Colonic mucosa (tissue), 4 donors: ENCODE measurements at regions not wholly inside any gene's neighbourhood (a gene's known extent, or its start where the extent isn't known, plus 50 kb on each side); places are given as distances from the start of the nearest gene placed in this dataset.
"Not testable (repeated sequence)": the region's sequence is repeated elsewhere in the genome, so short reads cannot be mapped to it uniquely, and the experiment has no call there.

Source experiments
- DNase-seq: peaks from one replicate; pipeline ENCODE4 v3.0.0-alpha.2; 2020
- H3K27ac ChIP-seq: fragments of 200-600 bp; one replicate; pipeline ENCODE4 v1.8.0; 2021
- H3K27me3 ChIP-seq: fragments of 200-600 bp; one replicate; pipeline ENCODE4 v1.8.0; 2021
- H3K36me3 ChIP-seq: fragments of 200-600 bp; one replicate; pipeline ENCODE4 v1.8.0; 2021
- H3K4me1 ChIP-seq: fragments of 200-600 bp; one replicate; pipeline ENCODE4 v1.8.0; 2021; ENCODE audit warnings: mild to moderate bottlenecking
- H3K4me3 ChIP-seq: fragments of 200-600 bp; one replicate; pipeline ENCODE4 v1.8.0; 2021
- H3K9ac ChIP-seq, 2 donors: one replicate each; pipeline ENCODE4 v1.7.0; 2013; ENCODE audit warnings: control low read depth in 2 of 2, low read depth in 2 of 2, low read length in 2 of 2
- H3K9me3 ChIP-seq: fragments of 200-600 bp; one replicate; pipeline ENCODE4 v1.8.0; 2021
- intact Hi-C: fragments of 100-400 bp; cut with DNase I; formaldehyde crosslinking; loops from one replicate; pipeline ENCODE4 v1.14.1; 2022
- TF ChIP-seq, protein P1 (sequence below): fragments of 200-600 bp; IDR thresholded peaks from one replicate; pipeline ENCODE4 v1.8.0; 2022; ENCODE audit warnings: antibody characterized with exemption, mild to moderate bottlenecking
- donor health status: healthy.
- donor health status: DM: no; HTN: no; CAD: no.
- donor health status: DM: no; HTN: no; CAD: no.

DNA sequence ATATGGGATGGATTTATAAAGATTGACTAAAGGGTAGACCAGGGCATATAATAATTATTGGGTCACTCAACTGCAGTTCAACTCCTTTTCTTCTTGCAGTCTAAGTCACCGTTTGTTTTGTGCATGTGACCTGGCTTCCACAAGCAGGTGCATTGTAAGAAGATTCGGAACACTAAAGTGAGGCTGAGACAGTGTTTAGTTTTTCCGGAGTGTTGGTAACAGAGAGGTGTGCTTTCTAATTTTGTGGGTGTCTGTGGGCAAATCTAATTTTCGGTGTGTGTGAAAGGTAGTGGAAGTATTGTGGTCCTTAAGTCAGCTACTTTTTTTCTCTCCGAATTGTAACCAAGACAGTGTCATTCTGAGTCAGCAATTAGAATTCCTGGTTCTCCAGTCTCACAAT is 184.5 kb downstream of the CDH19 start:
- H3K4me3 ChIP-seq: no peak overlapping the region

GRCh38 chr18:66410692-66411091 is 193.2 kb downstream of the CDH19 start:
- TF ChIP-seq, protein P1, sequence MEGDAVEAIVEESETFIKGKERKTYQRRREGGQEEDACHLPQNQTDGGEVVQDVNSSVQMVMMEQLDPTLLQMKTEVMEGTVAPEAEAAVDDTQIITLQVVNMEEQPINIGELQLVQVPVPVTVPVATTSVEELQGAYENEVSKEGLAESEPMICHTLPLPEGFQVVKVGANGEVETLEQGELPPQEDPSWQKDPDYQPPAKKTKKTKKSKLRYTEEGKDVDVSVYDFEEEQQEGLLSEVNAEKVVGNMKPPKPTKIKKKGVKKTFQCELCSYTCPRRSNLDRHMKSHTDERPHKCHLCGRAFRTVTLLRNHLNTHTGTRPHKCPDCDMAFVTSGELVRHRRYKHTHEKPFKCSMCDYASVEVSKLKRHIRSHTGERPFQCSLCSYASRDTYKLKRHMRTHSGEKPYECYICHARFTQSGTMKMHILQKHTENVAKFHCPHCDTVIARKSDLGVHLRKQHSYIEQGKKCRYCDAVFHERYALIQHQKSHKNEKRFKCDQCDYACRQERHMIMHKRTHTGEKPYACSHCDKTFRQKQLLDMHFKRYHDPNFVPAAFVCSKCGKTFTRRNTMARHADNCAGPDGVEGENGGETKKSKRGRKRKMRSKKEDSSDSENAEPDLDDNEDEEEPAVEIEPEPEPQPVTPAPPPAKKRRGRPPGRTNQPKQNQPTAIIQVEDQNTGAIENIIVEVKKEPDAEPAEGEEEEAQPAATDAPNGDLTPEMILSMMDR: no peak
- H3K27ac ChIP-seq: no peak overlapping the region
- no peaks in the 10 kb centered on the region for H3K9me3 ChIP-seq
- no peaks in the 10 kb centered on the region for H3K36me3 ChIP-seq
- H3K27me3 ChIP-seq: no peaks in the 10 kb centered on the region
- no peak overlapping the region for H3K9ac ChIP-seq
- H3K4me3 ChIP-seq: no peak overlapping the region
- no peak for DNase-seq
- intact Hi-C loops: no loop called here
- no peaks in the 10 kb centered on the region for H3K4me1 ChIP-seq

More for the DNA sequence above, 184.5 kb downstream of the CDH19 start:
- no peak for DNase-seq
- H3K4me1 ChIP-seq: no peaks in the 10 kb centered on the region
- H3K27me3 ChIP-seq: no peaks in the 10 kb centered on the region
- TF ChIP-seq, protein P1: no peak
- intact Hi-C loops: no loop called here
- no peaks in the 10 kb centered on the region for H3K9me3 ChIP-seq
- H3K27ac ChIP-seq: no peak overlapping the region
- no peak overlapping the region for H3K9ac ChIP-seq
- H3K36me3 ChIP-seq: no peaks in the 10 kb centered on the region

DNA sequence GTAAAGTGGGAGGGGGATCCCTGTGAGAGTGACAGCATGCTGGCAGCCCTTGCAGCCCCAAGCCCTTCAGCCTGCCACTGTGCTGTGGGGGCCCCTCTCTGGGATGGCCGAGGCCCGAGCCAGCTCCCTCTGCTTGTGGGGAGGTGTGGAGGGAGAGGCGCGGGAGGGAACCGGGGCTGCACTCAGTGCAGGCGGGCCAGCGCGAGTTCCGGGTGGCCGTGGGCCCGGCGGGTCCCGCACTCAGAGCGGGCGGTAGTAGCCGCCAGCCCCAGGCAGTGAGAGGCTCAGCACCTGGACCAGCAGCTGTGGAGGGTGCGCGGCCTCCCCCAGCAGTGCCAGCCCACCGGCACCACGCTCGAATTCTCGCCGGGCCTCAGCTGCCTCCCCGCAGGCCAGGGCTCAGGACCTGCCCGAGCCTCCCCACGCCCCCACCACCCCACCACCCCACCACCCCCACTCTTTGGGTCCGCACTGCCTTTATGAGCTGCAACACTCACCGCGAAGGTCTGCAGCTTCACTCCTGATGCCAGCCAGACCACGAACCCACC is 208.1 kb downstream of the CDH19 start:
- no peak overlapping the region for H3K27ac ChIP-seq
- no peak for DNase-seq
- H3K9ac ChIP-seq: no peak overlapping the region
- no peaks in the 10 kb centered on the region for H3K27me3 ChIP-seq
- no peaks in the 10 kb centered on the region for H3K9me3 ChIP-seq
- TF ChIP-seq, protein P1: no peak
- intact Hi-C loops: no loop called here
- H3K4me3 ChIP-seq: no peak overlapping the region
- no peaks in the 10 kb centered on the region for H3K4me1 ChIP-seq
- H3K36me3 ChIP-seq: no peaks in the 10 kb centered on the region

DNA sequence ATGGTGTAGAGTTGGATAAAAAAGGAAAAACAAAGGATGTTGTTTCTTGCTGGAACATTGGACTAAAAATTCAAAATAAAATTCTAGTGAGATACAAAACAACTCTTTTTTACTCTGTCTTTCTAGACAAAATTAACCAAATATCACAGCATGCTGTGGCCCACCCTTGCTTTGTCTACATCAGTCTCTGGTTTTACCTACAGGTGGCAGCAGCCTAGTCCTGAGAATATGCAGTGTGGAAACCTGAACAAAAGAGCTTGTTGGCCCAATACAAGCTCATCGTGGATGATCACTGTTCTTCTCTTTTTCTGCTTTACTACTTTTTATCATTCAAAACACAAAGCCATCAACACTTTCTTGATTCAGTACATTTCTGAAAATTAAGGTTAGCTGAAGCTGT is 210.4 kb downstream of the CDH19 start:
- no peak overlapping the region for H3K27ac ChIP-seq
- no peaks in the 10 kb centered on the region for H3K9me3 ChIP-seq
- H3K4me1 ChIP-seq: no peaks in the 10 kb centered on the region
- no peak for DNase-seq
- no peaks in the 10 kb centered on the region for H3K27me3 ChIP-seq
- intact Hi-C loops: no loop called here
- H3K4me3 ChIP-seq: no peak overlapping the region
- no peaks in the 10 kb centered on the region for H3K36me3 ChIP-seq
- no peak overlapping the region for H3K9ac ChIP-seq
- TF ChIP-seq, protein P1: no peak

- Histone ChIP-seq H3K27ac (no peak overlapping the region), H3K27me3 (no peaks in the 10 kb centered on the region), H3K36me3 (no peaks in the 10 kb centered on the region), H3K9ac (no peak overlapping the region), H3K9me3 (no peaks in the 10 kb centered on the region), H3K4me1 (no peaks in the 10 kb centered on the region), H3K4me3 (no peak overlapping the region)
- DNase-seq: no peak
- TF ChIP-seq, protein P1: no peak
- intact Hi-C loops: no loop called here
Measured at GRCh38 chr18:66377291-66377690, 226.6 kb downstream of the CDH19 start.

- H3K9me3 ChIP-seq, DNase-seq, H3K27me3 ChIP-seq, intact Hi-C loops, H3K27ac ChIP-seq, H3K4me3 ChIP-seq, H3K9ac ChIP-seq, H3K4me1 ChIP-seq, H3K36me3 ChIP-seq: not testable (repeated sequence)
Measured at GRCh38 chr18:66375391-66375790, 228.5 kb downstream of the CDH19 start.
